HEK293 (cell line): ENCODE measurements at regions not wholly inside any gene's neighbourhood (a gene's known extent, or its start where the extent isn't known, plus 50 kb on each side); places are given as distances from the start of the nearest gene placed in this dataset.

Experiments
- CTCF ChIA-PET: fragments of 350-600 bp; formaldehyde crosslinking; extraction: SDS; loops from one replicate; lab custom pipeline; 2021; ENCODE audit warnings: antibody characterized with exemption; lab: Yijun Ruan, JAX
- POLR2A ChIA-PET: fragments of 300-600 bp; formaldehyde crosslinking; extraction: SDS; loops from one replicate; lab custom pipeline; 2020; ENCODE audit warnings: antibody characterized with exemption, inconsistent platforms; lab: Yijun Ruan, JAX
- H3K27ac ChIP-seq: fragments of 200-500 bp; sonication (Bioruptor generic); 2 replicates; pipeline ENCODE4 v1.5.1; 2014; ENCODE audit warnings: low read depth, low read length, control low read depth, inconsistent platforms; ENCODE audit errors: extremely low read depth
- H3K36me3 ChIP-seq, 2 experiments: fragments of 200-500 bp in 1 of 2; sonication (Bioruptor generic) in 1 of 2; 1 replicate in 1 of 2; 2 replicates in 1 of 2; pipeline ENCODE4 v1.5.1; 2014 to 2017; ENCODE audit warnings: inconsistent platforms in 2 of 2, low read length in 2 of 2; ENCODE audit not compliant: control insufficient read depth in 2 of 2, insufficient read depth in 1 of 2
- H3K4me1 ChIP-seq: fragments of 200-500 bp; sonication (Bioruptor generic); 2 replicates; pipeline ENCODE4 v1.5.1; 2014; ENCODE audit warnings: mild to moderate bottlenecking, low read length, inconsistent platforms; ENCODE audit not compliant: control insufficient read depth, insufficient read depth
- H3K4me3 ChIP-seq: 2 replicates; pipeline ENCODE4 v1.5.1; 2011; ENCODE audit warnings: low read depth, mild to moderate bottlenecking, control low read depth, low read length, moderate library complexity
- H3K9me3 ChIP-seq: fragments of 200-500 bp; sonication (Bioruptor generic); 2 replicates; pipeline ENCODE4 v1.5.1; 2014; ENCODE audit warnings: low read depth, low read length, inconsistent platforms; ENCODE audit not compliant: control insufficient read depth, insufficient read depth
- GFI1B ChIP-seq: fragments of 450-650 bp; formaldehyde crosslinking; IDR thresholded peaks from 2 replicates; pipeline ENCODE4 v1.5.1; 2016; ENCODE audit warnings: missing biosample characterization, missing genetic modification characterization
- HOXC10 ChIP-seq: sonication (generic); formaldehyde crosslinking; IDR thresholded peaks from 2 replicates; pipeline ENCODE4 v1.8.1; 2023; ENCODE audit warnings: mild to moderate bottlenecking, missing genetic modification reagents
- ZBTB17 ChIP-seq: fragments of 450-650 bp; formaldehyde crosslinking; IDR thresholded peaks from 2 replicates; pipeline ENCODE4 v1.5.1; 2016; ENCODE audit warnings: missing biosample characterization, missing genetic modification characterization
- ZBTB20 ChIP-seq: fragments of 450-650 bp; formaldehyde crosslinking; IDR thresholded peaks from 2 replicates; pipeline ENCODE4 v1.5.1; 2016; ENCODE audit warnings: missing biosample characterization, missing genetic modification characterization
- ZNF138 ChIP-seq: fragments of 450-650 bp; formaldehyde crosslinking; IDR thresholded peaks from 2 replicates; pipeline ENCODE4 v1.5.1; 2016; ENCODE audit warnings: missing biosample characterization, missing genetic modification characterization, borderline replicate concordance
- ZNF214 ChIP-seq: fragments of 450-650 bp; formaldehyde crosslinking; IDR thresholded peaks from 2 replicates; pipeline ENCODE4 v1.5.1; 2017; ENCODE audit warnings: missing biosample characterization, mild to moderate bottlenecking, missing genetic modification characterization, borderline replicate concordance
- ZNF777 ChIP-seq: fragments of 450-650 bp; formaldehyde crosslinking; IDR thresholded peaks from 2 replicates; pipeline ENCODE4 v1.5.1; 2017; ENCODE audit warnings: missing biosample characterization, missing genetic modification characterization, borderline replicate concordance
- TF ChIP-seq, protein P1 (sequence below): fragments of 450-650 bp; formaldehyde crosslinking; conservative IDR thresholded peaks from 2 replicates; pipeline ENCODE4 v1.5.1; 2016; ENCODE audit warnings: low read depth, missing biosample characterization, missing genetic modification characterization
- TF ChIP-seq, protein P2 (sequence below): fragments of 450-650 bp; formaldehyde crosslinking; IDR thresholded peaks from 2 replicates; pipeline ENCODE4 v1.5.1; 2017; ENCODE audit warnings: missing biosample characterization, missing genetic modification characterization
- TF ChIP-seq, protein P3 (sequence below): fragments of 450-650 bp; formaldehyde crosslinking; IDR thresholded peaks from 2 replicates; pipeline ENCODE4 v1.5.1; 2016; ENCODE audit warnings: missing biosample characterization, missing genetic modification characterization, borderline replicate concordance
- TF ChIP-seq, protein P4 (sequence below): fragments of 450-650 bp; formaldehyde crosslinking; IDR thresholded peaks from 2 replicates; pipeline ENCODE4; 2016; ENCODE audit warnings: missing biosample characterization, missing genetic modification characterization

DNA sequence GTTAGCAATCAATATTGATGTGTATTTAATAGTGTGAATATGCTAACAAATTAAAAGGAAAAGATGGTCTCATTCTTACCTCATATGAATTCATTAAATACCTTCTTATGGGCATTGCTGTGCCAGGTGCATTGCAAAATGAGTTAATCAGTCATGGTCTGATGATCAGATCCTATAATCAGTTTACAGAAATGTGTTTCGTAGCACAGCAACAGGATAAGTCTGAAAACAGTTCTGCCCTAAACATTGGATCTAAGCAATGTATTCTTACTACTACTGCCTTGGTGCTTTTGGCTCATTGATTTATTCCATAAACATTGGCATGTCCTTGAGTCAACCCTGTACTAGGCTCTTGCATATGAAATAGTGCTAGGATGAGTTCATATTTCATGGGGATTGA is 417.0 kb upstream of the JAG1 start (continued):
- TF ChIP-seq, protein P1, sequence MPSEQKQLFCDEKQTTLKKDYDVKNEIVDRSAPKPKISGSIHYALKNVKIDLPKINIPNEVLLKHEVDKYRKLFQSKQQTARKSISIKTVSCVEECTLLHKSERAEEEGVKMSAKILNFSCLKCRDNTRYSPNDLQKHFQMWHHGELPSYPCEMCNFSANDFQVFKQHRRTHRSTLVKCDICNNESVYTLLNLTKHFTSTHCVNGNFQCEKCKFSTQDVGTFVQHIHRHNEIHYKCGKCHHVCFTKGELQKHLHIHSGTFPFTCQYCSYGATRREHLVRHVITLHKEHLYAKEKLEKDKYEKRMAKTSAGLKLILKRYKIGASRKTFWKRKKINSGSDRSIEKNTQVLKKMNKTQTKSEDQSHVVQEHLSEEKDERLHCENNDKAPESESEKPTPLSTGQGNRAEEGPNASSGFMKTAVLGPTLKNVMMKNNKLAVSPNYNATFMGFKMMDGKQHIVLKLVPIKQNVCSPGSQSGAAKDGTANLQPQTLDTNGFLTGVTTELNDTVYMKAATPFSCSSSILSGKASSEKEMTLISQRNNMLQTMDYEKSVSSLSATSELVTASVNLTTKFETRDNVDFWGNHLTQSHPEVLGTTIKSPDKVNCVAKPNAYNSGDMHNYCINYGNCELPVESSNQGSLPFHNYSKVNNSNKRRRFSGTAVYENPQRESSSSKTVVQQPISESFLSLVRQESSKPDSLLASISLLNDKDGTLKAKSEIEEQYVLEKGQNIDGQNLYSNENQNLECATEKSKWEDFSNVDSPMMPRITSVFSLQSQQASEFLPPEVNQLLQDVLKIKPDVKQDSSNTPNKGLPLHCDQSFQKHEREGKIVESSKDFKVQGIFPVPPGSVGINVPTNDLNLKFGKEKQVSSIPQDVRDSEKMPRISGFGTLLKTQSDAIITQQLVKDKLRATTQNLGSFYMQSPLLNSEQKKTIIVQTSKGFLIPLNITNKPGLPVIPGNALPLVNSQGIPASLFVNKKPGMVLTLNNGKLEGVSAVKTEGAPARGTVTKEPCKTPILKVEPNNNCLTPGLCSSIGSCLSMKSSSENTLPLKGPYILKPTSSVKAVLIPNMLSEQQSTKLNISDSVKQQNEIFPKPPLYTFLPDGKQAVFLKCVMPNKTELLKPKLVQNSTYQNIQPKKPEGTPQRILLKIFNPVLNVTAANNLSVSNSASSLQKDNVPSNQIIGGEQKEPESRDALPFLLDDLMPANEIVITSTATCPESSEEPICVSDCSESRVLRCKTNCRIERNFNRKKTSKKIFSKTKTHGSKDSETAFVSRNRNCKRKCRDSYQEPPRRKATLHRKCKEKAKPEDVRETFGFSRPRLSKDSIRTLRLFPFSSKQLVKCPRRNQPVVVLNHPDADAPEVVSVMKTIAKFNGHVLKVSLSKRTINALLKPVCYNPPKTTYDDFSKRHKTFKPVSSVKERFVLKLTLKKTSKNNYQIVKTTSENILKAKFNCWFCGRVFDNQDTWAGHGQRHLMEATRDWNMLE (tag by site-specific recombination), result no peak
- TF ChIP-seq GFI1B (tag by site-specific recombination), result no peak
- TF ChIP-seq, protein P2, sequence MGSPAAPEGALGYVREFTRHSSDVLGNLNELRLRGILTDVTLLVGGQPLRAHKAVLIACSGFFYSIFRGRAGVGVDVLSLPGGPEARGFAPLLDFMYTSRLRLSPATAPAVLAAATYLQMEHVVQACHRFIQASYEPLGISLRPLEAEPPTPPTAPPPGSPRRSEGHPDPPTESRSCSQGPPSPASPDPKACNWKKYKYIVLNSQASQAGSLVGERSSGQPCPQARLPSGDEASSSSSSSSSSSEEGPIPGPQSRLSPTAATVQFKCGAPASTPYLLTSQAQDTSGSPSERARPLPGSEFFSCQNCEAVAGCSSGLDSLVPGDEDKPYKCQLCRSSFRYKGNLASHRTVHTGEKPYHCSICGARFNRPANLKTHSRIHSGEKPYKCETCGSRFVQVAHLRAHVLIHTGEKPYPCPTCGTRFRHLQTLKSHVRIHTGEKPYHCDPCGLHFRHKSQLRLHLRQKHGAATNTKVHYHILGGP (tag by site-specific recombination), result no peak

DNA sequence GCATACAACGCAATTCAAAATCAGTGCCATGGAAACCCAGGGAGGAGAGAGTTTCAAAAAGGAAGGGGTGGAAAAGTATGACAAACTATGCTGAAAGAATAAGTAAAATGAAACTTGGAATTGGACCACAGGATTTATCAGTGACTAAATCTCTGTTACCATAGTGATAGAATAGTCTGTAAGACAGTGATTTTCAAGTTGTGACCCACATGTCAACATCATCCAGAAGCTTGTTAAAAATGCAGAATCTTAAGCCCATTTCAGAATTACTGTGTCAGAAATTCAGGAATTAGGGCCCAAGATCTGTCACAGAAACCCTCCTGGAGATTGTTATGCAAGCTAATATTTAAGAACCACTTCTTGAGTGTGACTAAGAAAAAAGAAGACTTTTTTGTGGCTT is 417.7 kb upstream of the JAG1 start:
- H3K9me3 ChIP-seq, result no peaks in the 10 kb centered on the region
- no peak overlapping the region for H3K27ac ChIP-seq
- H3K4me1 ChIP-seq, result no peaks in the 10 kb centered on the region; the same call in 1 of the 2 replicates
- ChIA-PET CTCF (interaction anchor here (0.5 kb wide), 1 partner anchor 84 kb away, joined by 3 read pairs; no protein-coding TSS in a partner anchor), POLR2A (no interaction called here)
- H3K4me3 ChIP-seq, result no peak overlapping the region
- no peaks in the 10 kb centered on the region for H3K36me3 ChIP-seq
- no peak for TF ChIP-seq ZNF138 (tag by site-specific recombination)
- TF ChIP-seq ZNF214 (tag by site-specific recombination), result no peak
- TF ChIP-seq, protein P3, sequence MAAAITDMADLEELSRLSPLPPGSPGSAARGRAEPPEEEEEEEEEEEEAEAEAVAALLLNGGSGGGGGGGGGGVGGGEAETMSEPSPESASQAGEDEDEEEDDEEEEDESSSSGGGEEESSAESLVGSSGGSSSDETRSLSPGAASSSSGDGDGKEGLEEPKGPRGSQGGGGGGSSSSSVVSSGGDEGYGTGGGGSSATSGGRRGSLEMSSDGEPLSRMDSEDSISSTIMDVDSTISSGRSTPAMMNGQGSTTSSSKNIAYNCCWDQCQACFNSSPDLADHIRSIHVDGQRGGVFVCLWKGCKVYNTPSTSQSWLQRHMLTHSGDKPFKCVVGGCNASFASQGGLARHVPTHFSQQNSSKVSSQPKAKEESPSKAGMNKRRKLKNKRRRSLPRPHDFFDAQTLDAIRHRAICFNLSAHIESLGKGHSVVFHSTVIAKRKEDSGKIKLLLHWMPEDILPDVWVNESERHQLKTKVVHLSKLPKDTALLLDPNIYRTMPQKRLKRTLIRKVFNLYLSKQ (tag by site-specific recombination), result no peak
- no peak for TF ChIP-seq HOXC10 (CRISPR knock-in tag)
- TF ChIP-seq, all 188 proteins: peak for 0

DNA sequence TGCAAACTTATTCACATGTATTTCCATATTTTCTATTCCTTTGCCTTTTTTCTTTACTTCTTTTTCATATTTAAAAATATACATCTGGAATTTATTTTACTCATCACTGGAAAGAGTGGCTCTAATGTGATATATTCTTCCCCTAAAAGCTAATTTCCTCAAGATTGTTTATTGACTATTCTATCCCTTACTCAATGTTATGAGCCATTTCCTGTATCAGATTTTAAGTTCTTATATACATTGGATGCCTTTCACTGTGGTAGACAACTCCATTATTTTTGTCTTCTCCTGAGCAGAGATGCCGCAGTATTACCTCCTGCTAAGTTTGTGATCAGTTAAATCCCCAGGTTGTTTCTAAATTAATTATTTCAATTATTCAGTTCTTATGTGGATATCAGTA is 418.4 kb upstream of the JAG1 start:
- ChIA-PET POLR2A (no interaction called here), CTCF (no interaction called here)
- H3K36me3 ChIP-seq, result no peaks in the 10 kb centered on the region
- H3K27ac ChIP-seq, result no peak overlapping the region
- H3K4me1 ChIP-seq, result no peaks in the 10 kb centered on the region; the same call in 1 of the 2 replicates
- TF ChIP-seq, protein P4, sequence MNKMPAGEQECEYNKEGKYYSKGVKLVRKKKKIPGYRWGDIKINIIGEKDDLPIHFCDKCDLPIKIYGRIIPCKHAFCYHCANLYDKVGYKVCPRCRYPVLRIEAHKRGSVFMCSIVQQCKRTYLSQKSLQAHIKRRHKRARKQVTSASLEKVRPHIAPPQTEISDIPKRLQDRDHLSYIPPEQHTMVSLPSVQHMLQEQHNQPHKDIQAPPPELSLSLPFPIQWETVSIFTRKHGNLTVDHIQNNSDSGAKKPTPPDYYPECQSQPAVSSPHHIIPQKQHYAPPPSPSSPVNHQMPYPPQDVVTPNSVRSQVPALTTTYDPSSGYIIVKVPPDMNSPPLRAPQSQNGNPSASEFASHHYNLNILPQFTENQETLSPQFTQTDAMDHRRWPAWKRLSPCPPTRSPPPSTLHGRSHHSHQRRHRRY (tag by site-specific recombination), result no peak
- no peak for TF ChIP-seq ZBTB17 (tag by site-specific recombination)
- no peak for TF ChIP-seq ZNF777 (tag by site-specific recombination)
- TF ChIP-seq ZBTB20 (tag by site-specific recombination), result no peak
- H3K4me3 ChIP-seq, result no peak overlapping the region
- H3K9me3 ChIP-seq, result no peaks in the 10 kb centered on the region
